ENCODE measurements at regions not wholly inside any gene's neighbourhood (a gene's known extent, or its start where the extent isn't known, plus 50 kb on each side); places are given as distances from the start of the nearest gene placed in this dataset.
"Not testable (repeated sequence)": the region's sequence is repeated elsewhere in the genome, so short reads cannot be mapped to it uniquely, and the experiment has no call there.

- no peak for DNase-seq
Measured at GRCh38 chr3:5480190-5480589, 292.7 kb downstream of the EDEM1 start.

- no peak for DNase-seq
Measured at GRCh38 chr3:5485427-5485826, 297.9 kb downstream of the EDEM1 start.

GRCh38 chr3:5488771-5489170, 301.3 kb downstream of the EDEM1 start:
- DNase-seq = no peak

GRCh38 chr3:5489536-5489935, 302.0 kb downstream of the EDEM1 start:
- DNase-seq = no peak

- DNase-seq = no peak
Measured at GRCh38 chr3:5494905-5495519, 307.5 kb downstream of the EDEM1 start.

GRCh38 chr3:5497497-5497896, 310.0 kb downstream of the EDEM1 start:
- no peak for DNase-seq

- no peak for DNase-seq
Measured at GRCh38 chr3:5498981-5499380, 311.5 kb downstream of the EDEM1 start.

GRCh38 chr3:5499404-5499803, 311.9 kb downstream of the EDEM1 start:
- DNase-seq = no peak

GRCh38 chr3:5503136-5503535, 315.6 kb downstream of the EDEM1 start:
- no peak for DNase-seq

GRCh38 chr3:5504135-5504534, 316.6 kb downstream of the EDEM1 start:
- DNase-seq = no peak

GRCh38 chr3:5505163-5505562, 317.7 kb downstream of the EDEM1 start:
- no peak for DNase-seq

GRCh38 chr3:5505997-5506396, 318.5 kb downstream of the EDEM1 start:
- no peak for DNase-seq

- DNase-seq = not testable (repeated sequence)
Measured at GRCh38 chr3:5508860-5509259, 321.4 kb downstream of the EDEM1 start.

- DNase-seq = no peak
Measured at GRCh38 chr3:5510300-5510699, 322.8 kb downstream of the EDEM1 start.

- DNase-seq = no peak
Measured at GRCh38 chr3:5517921-5518320, 330.4 kb downstream of the EDEM1 start.

- no peak for DNase-seq
Measured at GRCh38 chr3:5520237-5520636, 332.7 kb downstream of the EDEM1 start.

- DNase-seq = no peak
Measured at GRCh38 chr3:5523125-5523524, 335.6 kb downstream of the EDEM1 start.

GRCh38 chr3:5531039-5531438, 343.5 kb downstream of the EDEM1 start:
- DNase-seq = no peak

GRCh38 chr3:5531741-5532290, 344.3 kb downstream of the EDEM1 start:
- DNase-seq = no peak

GRCh38 chr3:5540532-5540931, 353.0 kb downstream of the EDEM1 start:
- DNase-seq = no peak

- DNase-seq = no peak
Measured at GRCh38 chr3:5542472-5542871, 355.0 kb downstream of the EDEM1 start.

- no peak for DNase-seq
Measured at GRCh38 chr3:5543047-5543446, 355.5 kb downstream of the EDEM1 start.

GRCh38 chr3:5545719-5546118, 358.2 kb downstream of the EDEM1 start:
- no peak for DNase-seq

GRCh38 chr3:5553203-5553602, 365.7 kb downstream of the EDEM1 start:
- no peak for DNase-seq

- DNase-seq = no peak
Measured at GRCh38 chr3:5554245-5554747, 366.8 kb downstream of the EDEM1 start.

Data from CD4-positive, alpha-beta T cell treated with Interleukin-4 for 4 hours (primary cell).